SK-N-SH (cell line): ENCODE measurements at regions not wholly inside any gene's neighbourhood (a gene's known extent, or its start where the extent isn't known, plus 50 kb on each side); places are given as distances from the start of the nearest gene placed in this dataset.

Source experiments
- CTCF ChIA-PET: fragments of 300-600, 350-600 bp; formaldehyde crosslinking; extraction: SDS; loops from one replicate; lab custom pipeline; 2021; lab: Yijun Ruan, JAX
- POLR2A ChIA-PET: fragments of 350-600 bp; sonication (Branson Sonifier 250); formaldehyde crosslinking; extraction: SDS; loops from one replicate; lab custom pipeline; 2020; ENCODE audit warnings: antibody characterized with exemption, inconsistent platforms; lab: Yijun Ruan, JAX
- DNase-seq: peaks from one replicate; pipeline ENCODE4 v3.0.0; 2012
- H2AFZ ChIP-seq: fragments of 200-600 bp; sonication (generic); 2 replicates; pipeline ENCODE4 v1.8.1; 2016; ENCODE audit warnings: antibody characterized with exemption, mild to moderate bottlenecking, low read depth
- H3F3A ChIP-seq: fragments of 200-600 bp; sonication (generic); replicated peaks from 2 replicates; pipeline ENCODE3; 2016; ENCODE audit warnings: antibody characterized with exemption, mild to moderate bottlenecking; ENCODE audit not compliant: insufficient read depth
- H3K27ac ChIP-seq, 2 experiments: fragments of 200-500 bp in 1 of 2; fragments of 200-600 bp in 1 of 2; sonication (Bioruptor generic) in 1 of 2; sonication (generic), shearing (Covaris generic) in 1 of 2; 2 replicates each; pipeline versions ENCODE4 v1.5.1 to v1.6.1; 2014 to 2016; ENCODE audit warnings: low read depth in 2 of 2, inconsistent platforms in 1 of 2, low read length in 1 of 2, mild to moderate bottlenecking in 1 of 2, mixed read lengths in 1 of 2
- H3K27me3 ChIP-seq: fragments of 200-600 bp; sonication (generic), shearing (Covaris generic); 2 replicates; pipeline ENCODE4 v1.6.1; 2016; ENCODE audit warnings: mixed run types; ENCODE audit not compliant: insufficient read depth
- H3K36me3 ChIP-seq, 2 experiments: fragments of 200-500 bp in 1 of 2; fragments of 200-600 bp in 1 of 2; sonication (Bioruptor generic) in 1 of 2; sonication (generic) in 1 of 2; replicated peaks in 1 of 2; 2 replicates each; pipeline versions ENCODE3 to v1.5.1; 2014 to 2016; ENCODE audit warnings: low read length in 1 of 2, mild to moderate bottlenecking in 1 of 2; ENCODE audit not compliant: insufficient read depth in 2 of 2, control insufficient read depth in 1 of 2
- H3K4me1 ChIP-seq, 2 experiments: fragments of 200-500 bp in 1 of 2; fragments of 200-600 bp in 1 of 2; sonication (Bioruptor generic) in 1 of 2; sonication (generic), shearing (Covaris generic) in 1 of 2; 2 replicates each; pipeline versions ENCODE4 v1.5.1 to v1.6.1; 2014 to 2016; ENCODE audit warnings: low read depth in 1 of 2, low read length in 1 of 2, mixed run types in 1 of 2; ENCODE audit not compliant: insufficient read depth in 2 of 2, control insufficient read depth in 1 of 2
- H3K4me2 ChIP-seq: fragments of 200-600 bp; sonication (generic), shearing (Covaris generic); 2 replicates; pipeline ENCODE4 v1.6.1; 2017; ENCODE audit warnings: mixed run types
- H3K4me3 ChIP-seq, 2 experiments: fragments of 200-500 bp in 1 of 2; fragments of 200-600 bp in 1 of 2; sonication (Bioruptor generic) in 1 of 2; sonication (generic), shearing (Covaris generic) in 1 of 2; 2 replicates each; pipeline versions ENCODE4 v1.5.1 to v1.8.1; 2014 to 2016; ENCODE audit warnings: low read depth in 2 of 2, inconsistent platforms in 1 of 2, low read length in 1 of 2, mild to moderate bottlenecking in 1 of 2, mixed read lengths in 1 of 2, moderate library complexity in 1 of 2
- H3K79me2 ChIP-seq: fragments of 200-600 bp; sonication (generic); 2 replicates; pipeline ENCODE4 v1.8.1; 2017; ENCODE audit warnings: mild to moderate bottlenecking; ENCODE audit not compliant: insufficient read depth
- H3K9ac ChIP-seq: fragments of 200-600 bp; sonication (generic); 2 replicates; pipeline ENCODE4 v1.6.1; 2017; ENCODE audit warnings: mixed run types
- H3K9me2 ChIP-seq: fragments of 200-600 bp; sonication (generic); 2 replicates; pipeline ENCODE4 v1.6.1; 2017; ENCODE audit warnings: mixed run types
- H3K9me3 ChIP-seq: fragments of 200-600 bp; sonication (generic); 2 replicates; pipeline ENCODE4 v1.6.1; 2017; ENCODE audit warnings: mixed run types, mild to moderate bottlenecking, moderate library complexity
- H4K20me1 ChIP-seq: fragments of 200-600 bp; sonication (generic); 2 replicates; pipeline ENCODE4 v1.6.1; 2017; ENCODE audit warnings: mild to moderate bottlenecking, mixed run types; ENCODE audit not compliant: insufficient read depth
- CTCF ChIP-seq: fragments of 200-600 bp; sonication (generic); IDR thresholded peaks from 2 replicates; pipeline ENCODE4 v1.6.1; 2017; ENCODE audit warnings: antibody characterized with exemption, mild to moderate bottlenecking, moderate library complexity
- GABPA ChIP-seq: IDR thresholded peaks from 2 replicates; pipeline ENCODE4 v1.4.0; 2012; ENCODE audit warnings: low read depth, mild to moderate bottlenecking
- IRF3 ChIP-seq: fragments of 150-350 bp; IDR thresholded peaks from 2 replicates; pipeline ENCODE4 v1.6.1; 2016; ENCODE audit warnings: mild to moderate bottlenecking, low read depth, low read length
- MAX ChIP-seq: IDR thresholded peaks from 2 replicates; pipeline ENCODE4 v1.4.0; 2012; ENCODE audit warnings: low read depth
- NFIC ChIP-seq: IDR thresholded peaks from 2 replicates; pipeline ENCODE4 v1.4.0; 2012; ENCODE audit warnings: borderline replicate concordance
- POLR2AphosphoS5 ChIP-seq: IDR thresholded peaks from 2 replicates; pipeline ENCODE4 v1.6.1; 2012; ENCODE audit warnings: low read depth, low read length
- RCOR1 ChIP-seq: fragments of 150-350 bp; IDR thresholded peaks from 2 replicates; pipeline ENCODE4 v1.6.1; 2017; ENCODE audit warnings: antibody characterized with exemption, low read length
- RXRA ChIP-seq: IDR thresholded peaks from 2 replicates; pipeline ENCODE4 v1.4.0; 2012; ENCODE audit warnings: low read depth, mild to moderate bottlenecking, borderline replicate concordance
- TCF12 ChIP-seq: IDR thresholded peaks from 2 replicates; pipeline ENCODE4 v1.4.0; 2012
- USF1 ChIP-seq: IDR thresholded peaks from 2 replicates; pipeline ENCODE4 v1.4.0; 2012; ENCODE audit warnings: low read depth, borderline replicate concordance
- USF2 ChIP-seq: fragments of 150-350 bp; IDR thresholded peaks from 2 replicates; pipeline ENCODE4 v1.6.1; 2017; ENCODE audit warnings: antibody characterized with exemption, low read length, low read depth, borderline replicate concordance

GRCh38 chr12:126847005-126847629 lies 1419.9 kb upstream of the TMEM132C start (continued):
- TF ChIP-seq CTCF (no peak), TCF12 (no peak), MAX (no peak), NFIC (no peak), USF2 (no peak), POLR2AphosphoS5 (no peak), RCOR1 (no peak)

- H3F3A ChIP-seq, result no peaks in the 10 kb centered on the region
- H3K4me3 ChIP-seq, result no peak overlapping the region
- H3K36me3 ChIP-seq, result no peaks in the 10 kb centered on the region
- no peak overlapping the region for H2AFZ ChIP-seq
- no peak overlapping the region for H3K4me2 ChIP-seq
- no peak for DNase-seq
- CTCF ChIA-PET, result interaction anchor here (1.4 to 2.0 kb wide), 2 partner anchors 18 to 19 kb away, joined by 4 to 7 read pairs; no protein-coding TSS in a partner anchor
- POLR2A ChIA-PET, result no interaction called here
- TF ChIP-seq NFIC, result no peak
- TF ChIP-seq IRF3, result no peak
- no peak for TF ChIP-seq RXRA
- no peak for TF ChIP-seq USF1
- TF ChIP-seq GABPA, result no peak
- no peaks in the 10 kb centered on the region for H4K20me1 ChIP-seq
- H3K9ac ChIP-seq, result no peak overlapping the region
- no peak overlapping the region for H3K27ac ChIP-seq
- H3K9me3 ChIP-seq, result no peaks in the 10 kb centered on the region
- H3K79me2 ChIP-seq, result no peaks in the 10 kb centered on the region
- H3K9me2 ChIP-seq, result no peaks in the 10 kb centered on the region
- no peaks in the 10 kb centered on the region for H3K4me1 ChIP-seq
- H3K27me3 ChIP-seq, result no peaks in the 10 kb centered on the region
Measured at GRCh38 chr12:126855768-126856167, 1411.2 kb upstream of the TMEM132C start.
